LNCAP (cell line): ENCODE measurements at regions not wholly inside any gene's neighbourhood (a gene's known extent, or its start where the extent isn't known, plus 50 kb on each side); places are given as distances from the start of the nearest gene placed in this dataset.

ENCODE experiments used
- TF ChIP-seq, protein P1 (sequence below): fragments of 450-650 bp; IDR thresholded peaks from 2 replicates; pipeline ENCODE4 v1.5.1; 2017; ENCODE audit warnings: mild to moderate bottlenecking

DNA sequence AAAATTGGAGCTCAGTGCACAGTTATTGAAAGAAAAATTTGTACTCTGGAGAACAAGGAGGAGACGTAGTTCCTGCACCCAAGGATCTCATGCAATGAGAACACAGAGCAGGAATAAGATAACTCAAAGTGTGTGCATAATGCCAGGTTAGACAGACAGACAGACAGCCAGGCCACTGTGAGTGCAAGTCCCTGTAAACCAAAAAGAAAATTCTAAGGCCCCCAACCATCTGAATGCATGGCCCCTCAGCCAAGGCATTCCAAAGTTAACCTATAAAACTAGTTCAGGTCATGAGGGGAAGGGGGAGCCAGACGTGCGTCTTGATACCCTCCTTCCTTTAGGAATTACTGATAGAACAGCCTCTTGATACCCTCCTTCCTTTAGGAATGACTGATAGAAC is 94.5 kb upstream of the ENPP6 start:
- TF ChIP-seq, protein P1, sequence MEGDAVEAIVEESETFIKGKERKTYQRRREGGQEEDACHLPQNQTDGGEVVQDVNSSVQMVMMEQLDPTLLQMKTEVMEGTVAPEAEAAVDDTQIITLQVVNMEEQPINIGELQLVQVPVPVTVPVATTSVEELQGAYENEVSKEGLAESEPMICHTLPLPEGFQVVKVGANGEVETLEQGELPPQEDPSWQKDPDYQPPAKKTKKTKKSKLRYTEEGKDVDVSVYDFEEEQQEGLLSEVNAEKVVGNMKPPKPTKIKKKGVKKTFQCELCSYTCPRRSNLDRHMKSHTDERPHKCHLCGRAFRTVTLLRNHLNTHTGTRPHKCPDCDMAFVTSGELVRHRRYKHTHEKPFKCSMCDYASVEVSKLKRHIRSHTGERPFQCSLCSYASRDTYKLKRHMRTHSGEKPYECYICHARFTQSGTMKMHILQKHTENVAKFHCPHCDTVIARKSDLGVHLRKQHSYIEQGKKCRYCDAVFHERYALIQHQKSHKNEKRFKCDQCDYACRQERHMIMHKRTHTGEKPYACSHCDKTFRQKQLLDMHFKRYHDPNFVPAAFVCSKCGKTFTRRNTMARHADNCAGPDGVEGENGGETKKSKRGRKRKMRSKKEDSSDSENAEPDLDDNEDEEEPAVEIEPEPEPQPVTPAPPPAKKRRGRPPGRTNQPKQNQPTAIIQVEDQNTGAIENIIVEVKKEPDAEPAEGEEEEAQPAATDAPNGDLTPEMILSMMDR = no peak

DNA sequence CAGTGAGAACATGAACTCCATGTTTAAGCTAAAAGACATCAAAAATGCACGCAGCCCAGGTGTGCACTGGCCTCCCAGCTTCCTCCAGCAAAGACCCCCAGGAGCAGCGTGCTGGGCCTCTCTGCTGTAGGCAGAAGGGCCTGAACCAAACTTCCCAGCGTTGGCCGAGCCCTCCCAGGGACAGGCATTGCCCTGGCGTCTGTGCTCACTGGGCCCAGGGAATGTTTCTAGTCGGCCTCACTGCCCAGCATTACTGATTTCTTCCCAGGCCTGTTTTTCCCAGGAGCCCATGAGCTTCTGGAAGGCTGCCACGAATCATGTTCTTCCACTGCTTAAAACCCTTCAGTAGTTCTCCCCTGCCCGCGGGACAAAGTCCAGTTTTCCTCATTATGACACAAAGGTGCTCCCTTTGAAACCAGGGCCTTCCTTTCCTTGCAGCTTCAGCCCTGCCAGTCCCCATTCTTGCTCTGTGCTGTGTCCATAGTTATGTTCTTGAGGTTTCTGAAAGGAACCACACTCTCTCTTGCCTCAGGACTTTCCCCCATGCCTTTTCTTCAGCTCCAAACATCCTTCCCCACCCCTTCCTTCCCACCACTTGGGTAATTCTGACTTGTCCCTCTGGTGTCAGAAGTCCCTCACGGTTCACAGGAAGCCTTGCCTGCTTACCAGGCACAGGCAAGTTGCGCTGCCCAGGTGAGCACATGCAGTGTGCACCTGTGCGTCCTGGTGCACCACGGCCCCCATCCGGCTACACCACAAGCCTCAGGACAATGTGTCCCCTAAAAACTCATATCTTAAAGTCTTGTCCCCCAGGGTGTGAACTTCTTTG is 93.4 kb upstream of the ENPP6 start:
- TF ChIP-seq, protein P1 = no peak

DNA sequence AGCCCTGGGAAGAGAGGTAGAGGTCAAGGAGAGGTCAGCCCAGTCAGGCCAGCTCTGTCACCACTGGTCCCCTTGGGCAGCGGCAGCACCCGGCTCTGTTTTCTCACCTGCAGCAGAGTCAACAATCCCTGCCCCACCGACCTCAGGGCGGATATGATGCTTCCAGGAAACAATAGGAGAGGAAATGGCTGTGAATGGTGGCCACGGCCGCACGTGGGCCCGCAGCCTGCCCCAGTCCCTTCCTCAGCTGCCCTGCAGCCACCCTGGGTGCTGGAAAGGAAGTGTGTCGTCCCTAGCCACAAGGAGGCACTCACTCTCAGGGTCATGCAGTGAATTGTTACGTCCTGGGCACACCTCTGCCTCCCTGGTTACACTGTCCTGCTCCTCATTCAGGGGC is 92.5 kb upstream of the ENPP6 start:
- TF ChIP-seq, protein P1 = no peak

DNA sequence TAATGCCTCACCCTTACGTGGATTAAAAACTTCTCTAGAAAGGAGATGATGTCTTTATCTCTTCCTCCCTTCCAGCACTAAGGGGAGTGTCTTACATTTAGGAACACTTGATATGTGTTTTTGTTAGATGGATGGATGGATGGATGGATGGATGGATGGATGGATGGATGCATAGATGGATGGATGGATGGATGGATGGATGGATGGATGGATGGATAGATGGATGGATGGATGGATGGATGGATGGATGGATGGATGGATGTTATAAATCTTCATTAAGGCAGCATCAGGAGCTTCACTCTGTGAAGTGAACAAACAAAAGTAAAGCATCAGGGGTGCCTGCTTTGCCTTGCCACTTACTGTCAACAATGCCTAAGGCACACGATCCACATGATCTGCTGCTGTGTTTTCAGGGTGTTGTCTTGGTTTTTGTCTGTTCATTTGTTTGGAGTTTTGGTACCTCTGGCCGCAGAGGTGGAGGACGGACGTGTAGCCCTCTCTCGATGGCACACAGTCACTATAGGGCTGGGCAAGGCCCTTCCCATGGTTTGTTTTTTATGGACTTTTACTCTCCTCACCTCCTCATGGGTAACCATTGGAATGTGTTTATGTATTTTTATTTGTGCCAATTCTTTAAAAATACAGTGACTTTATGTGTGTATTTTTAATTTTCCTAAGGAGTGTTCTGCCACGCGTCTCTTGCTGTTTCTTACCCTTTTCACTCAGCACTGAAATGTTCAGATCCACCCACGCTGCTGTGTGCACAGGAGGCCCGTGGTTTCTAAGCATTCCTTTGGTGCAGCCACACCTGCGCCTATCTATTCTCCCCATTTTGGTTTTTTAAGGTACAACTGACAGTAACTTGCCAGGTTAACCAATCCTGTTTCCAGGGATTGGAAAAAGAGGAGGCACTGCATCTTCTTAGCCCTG is 91.8 kb upstream of the ENPP6 start:
- TF ChIP-seq, protein P1 = no peak

DNA sequence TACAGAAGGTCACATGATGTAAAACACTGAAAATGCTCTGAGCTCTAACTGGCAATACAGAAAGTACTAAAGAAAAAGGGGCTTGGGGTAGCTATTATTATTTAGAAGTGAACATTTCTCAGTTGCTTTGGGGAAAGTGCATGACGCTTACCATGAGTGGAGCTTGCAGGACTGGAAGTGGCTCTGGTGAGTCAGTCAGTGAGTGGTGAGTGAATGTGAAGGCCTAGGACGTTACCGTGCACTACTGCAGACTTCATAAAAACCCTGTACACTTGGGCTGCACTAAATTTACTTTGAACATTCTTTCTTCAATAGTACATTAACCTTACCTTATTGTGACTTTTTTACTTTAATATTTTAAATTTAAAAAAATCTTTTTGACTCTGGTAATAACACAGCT is 89.3 kb upstream of the ENPP6 start:
- TF ChIP-seq, protein P1 = no peak

DNA sequence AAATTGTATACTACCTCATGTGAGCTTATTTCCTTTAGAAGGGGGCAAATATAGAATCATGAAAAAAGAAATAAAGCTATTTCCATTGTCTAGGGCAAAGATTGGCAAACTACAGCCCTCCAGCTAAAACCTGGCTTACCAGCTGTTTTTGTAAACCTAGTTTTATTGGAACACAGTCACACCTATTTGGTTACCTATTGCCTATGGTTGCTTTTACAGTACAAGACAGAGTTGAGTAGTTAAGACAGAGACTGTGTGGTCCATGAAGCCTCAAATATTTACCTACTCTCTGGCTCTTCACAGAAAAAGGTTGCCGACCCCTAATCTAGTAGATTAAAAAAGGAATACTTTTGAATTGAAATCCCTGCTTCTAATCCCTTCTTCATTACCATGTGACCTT is 88.8 kb upstream of the ENPP6 start:
- TF ChIP-seq, protein P1 = no peak

DNA sequence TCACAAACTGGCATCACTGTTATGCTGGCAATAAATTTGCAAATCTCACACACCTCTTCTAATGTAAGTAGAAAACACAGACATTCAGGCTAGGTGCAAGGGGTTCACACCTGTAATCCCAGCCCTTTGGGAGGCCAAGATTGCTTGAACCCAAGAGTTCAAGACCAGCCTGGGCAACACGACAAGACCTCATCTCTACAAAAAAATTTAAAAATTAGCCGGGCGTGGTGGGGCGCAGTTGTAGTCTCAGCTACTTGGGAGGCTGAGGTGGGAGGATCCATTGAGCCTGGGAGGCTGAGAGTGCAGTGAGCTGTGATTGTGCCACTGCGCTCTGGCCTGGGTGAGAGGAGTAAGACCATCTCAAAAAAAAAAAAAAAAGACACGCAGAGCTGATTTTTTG is 83.1 kb upstream of the ENPP6 start:
- TF ChIP-seq, protein P1 = no peak
